H1 (cell line): ENCODE measurements at regions not wholly inside any gene's neighbourhood (a gene's known extent, or its start where the extent isn't known, plus 50 kb on each side); places are given as distances from the start of the nearest gene placed in this dataset.

Experiments used
- CTCF ChIA-PET: fragments of 300-600 bp; sonication (Branson Sonifier 250); formaldehyde crosslinking; loops from one replicate; lab custom pipeline; 2021; ENCODE audit not compliant: partially characterized antibody; lab: Charles Lee
- POLR2A ChIA-PET: fragments of 300-600 bp; sonication (Branson Sonifier 250); formaldehyde crosslinking; loops from one replicate; lab custom pipeline; 2021; ENCODE audit warnings: inconsistent platforms; ENCODE audit not compliant: partially characterized antibody; lab: Charles Lee
- DNase-seq, 2 experiments: peaks; one replicate each; pipeline versions ENCODE4 v3.0.0 to v3.0.0-alpha.2; 2010 to 2022; ENCODE audit warnings: low spot score in 2 of 2, low read depth in 1 of 2, mixed read lengths in 1 of 2
- FAIRE-seq: peaks from 2 replicates; lab custom pipeline; 2011; peaks lifted over from hg19 to GRCh38; lab: Jason Lieb, UNC
- H2AFZ ChIP-seq: 2 replicates; pipeline ENCODE4 v1.8.1; 2012; ENCODE audit warnings: low read length, inconsistent platforms
- H2AK5ac ChIP-seq: 2 replicates; pipeline ENCODE4 v1.6.1; 2013; ENCODE audit warnings: low read depth, low read length
- H2BK120ac ChIP-seq: replicated peaks from 2 replicates; pipeline ENCODE3; 2013; ENCODE audit warnings: low read depth, low read length, inconsistent platforms
- H2BK12ac ChIP-seq: 2 replicates; pipeline ENCODE4 v1.6.1; 2013; ENCODE audit warnings: low read depth, low read length
- H2BK15ac ChIP-seq: 2 replicates; pipeline ENCODE4 v1.6.1; 2013; ENCODE audit warnings: low read length
- H2BK20ac ChIP-seq: 2 replicates; pipeline ENCODE4 v1.6.1; 2013; ENCODE audit warnings: low read length
- H2BK5ac ChIP-seq: 2 replicates; pipeline ENCODE4 v1.6.1; 2013; ENCODE audit warnings: low read depth, low read length
- H3K14ac ChIP-seq: 2 replicates; pipeline ENCODE4 v1.6.1; 2013; ENCODE audit warnings: inconsistent platforms; ENCODE audit not compliant: insufficient read length
- H3K18ac ChIP-seq: 2 replicates; pipeline ENCODE4 v1.6.1; 2013; ENCODE audit warnings: low read length; ENCODE audit errors: extremely low read depth
- H3K23ac ChIP-seq: 2 replicates; pipeline ENCODE4 v1.6.1; 2013; ENCODE audit warnings: inconsistent platforms; ENCODE audit not compliant: insufficient read length
- H3K23me2 ChIP-seq: 2 replicates; pipeline ENCODE4 v1.6.1; 2013; ENCODE audit warnings: low read depth, low read length
- H3K27ac ChIP-seq: 2 replicates; pipeline ENCODE4 v1.6.1; 2011; ENCODE audit warnings: low read depth, low read length, inconsistent platforms
- H3K27me3 ChIP-seq, 4 experiments: replicated peaks in 1 of 4; 1 replicate in 1 of 4; 2 replicates in 3 of 4; pipeline versions ENCODE4 v1.6.1 to v1.8.1; 2011 to 2013; ENCODE audit warnings: low read length in 3 of 4, mild to moderate bottlenecking in 3 of 4, inconsistent platforms in 2 of 4, mixed read lengths in 2 of 4, moderate library complexity in 1 of 4; ENCODE audit not compliant: control insufficient read depth in 3 of 4, insufficient read depth in 3 of 4; ENCODE audit errors: extremely low read depth in 1 of 4
- H3K36me3 ChIP-seq, 4 experiments: 2 replicates each; pipeline versions ENCODE4 v1.6.1 to v1.8.1; 2011 to 2013; ENCODE audit warnings: mild to moderate bottlenecking in 4 of 4, low read length in 3 of 4, moderate library complexity in 2 of 4, control low read depth in 1 of 4, inconsistent platforms in 1 of 4; ENCODE audit not compliant: insufficient read depth in 4 of 4, control insufficient read depth in 2 of 4
- H3K4ac ChIP-seq: replicated peaks from 2 replicates; pipeline ENCODE3; 2013; ENCODE audit warnings: low read length, low read depth, mixed read lengths, inconsistent platforms; ENCODE audit not compliant: insufficient read length
- H3K4me1 ChIP-seq, 4 experiments: replicated peaks in 1 of 4; 1 replicate in 1 of 4; 2 replicates in 3 of 4; pipeline versions ENCODE4 v1.6.1 to v1.8.1; 2011 to 2013; ENCODE audit warnings: low read length in 3 of 4, inconsistent platforms in 2 of 4, mixed read lengths in 1 of 4; ENCODE audit not compliant: insufficient read depth in 4 of 4, control insufficient read depth in 3 of 4
- H3K4me2 ChIP-seq, 2 experiments: 2 replicates each; pipeline versions ENCODE4 v1.6.1 to v1.8.1; 2011 to 2013; ENCODE audit warnings: low read depth in 2 of 2, low read length in 2 of 2, control low read depth in 1 of 2, inconsistent platforms in 1 of 2, mild to moderate bottlenecking in 1 of 2; ENCODE audit not compliant: insufficient read depth in 1 of 2
- H3K4me3 ChIP-seq, 4 experiments: fragments of 200-600, 300-600 bp in 1 of 4; sonication (generic), shearing (Covaris generic), sonication (Bioruptor Twin) in 1 of 4; 2 replicates each; pipeline versions ENCODE4 v1.5.1 to v1.8.1; 2011 to 2016; ENCODE audit warnings: low read length in 4 of 4, low read depth in 3 of 4, control low read depth in 2 of 4, inconsistent platforms in 2 of 4, mild to moderate bottlenecking in 2 of 4, mixed read lengths in 1 of 4, moderate library complexity in 1 of 4; ENCODE audit not compliant: insufficient read depth in 2 of 4; ENCODE audit errors: extremely low read depth in 1 of 4
- H3K56ac ChIP-seq: replicated peaks from 2 replicates; pipeline ENCODE3; 2013; ENCODE audit warnings: low read depth, mild to moderate bottlenecking, mixed read lengths, low read length, inconsistent platforms; ENCODE audit not compliant: insufficient read length
- H3K79me1 ChIP-seq: 2 replicates; pipeline ENCODE4 v1.6.1; 2013; ENCODE audit warnings: low read depth, low read length, control low read depth
- H3K79me2 ChIP-seq, 2 experiments: 2 replicates each; pipeline versions ENCODE4 v1.6.1 to v1.8.1; 2012 to 2013; ENCODE audit warnings: low read length in 2 of 2, mild to moderate bottlenecking in 2 of 2, inconsistent platforms in 1 of 2; ENCODE audit not compliant: insufficient read depth in 2 of 2, control insufficient read depth in 1 of 2
- H3K9ac ChIP-seq, 4 experiments: replicated peaks in 1 of 4; 1 replicate in 1 of 4; 2 replicates in 3 of 4; pipeline versions ENCODE4 v1.6.1 to v1.8.1; 2011 to 2013; ENCODE audit warnings: low read depth in 3 of 4, low read length in 3 of 4, control low read depth in 2 of 4, mild to moderate bottlenecking in 2 of 4, moderate library complexity in 2 of 4, inconsistent platforms in 1 of 4; ENCODE audit errors: extremely low read depth in 1 of 4
- H3K9me3 ChIP-seq, 2 experiments: 2 replicates each; pipeline versions ENCODE4 v1.6.1 to v1.8.1; 2012 to 2013; ENCODE audit warnings: mild to moderate bottlenecking in 2 of 2, moderate library complexity in 2 of 2, control low read depth in 1 of 2, inconsistent platforms in 1 of 2, low read depth in 1 of 2, low read length in 1 of 2, mixed read lengths in 1 of 2; ENCODE audit not compliant: insufficient read depth in 2 of 2
- H4K20me1 ChIP-seq, 2 experiments: replicated peaks in 1 of 2; 2 replicates each; pipeline versions ENCODE3 to v1.8.1; 2011 to 2013; ENCODE audit warnings: inconsistent platforms in 2 of 2, low read length in 2 of 2, mild to moderate bottlenecking in 1 of 2; ENCODE audit not compliant: insufficient read depth in 2 of 2, control insufficient read depth in 1 of 2
- H4K5ac ChIP-seq: 2 replicates; pipeline ENCODE4 v1.6.1; 2013; ENCODE audit warnings: low read length, low read depth, mixed read lengths, inconsistent platforms; ENCODE audit not compliant: insufficient read length
- H4K8ac ChIP-seq: 2 replicates; pipeline ENCODE4 v1.8.0; 2013; ENCODE audit warnings: mild to moderate bottlenecking, moderate library complexity, low read length, inconsistent platforms; ENCODE audit not compliant: insufficient read depth; ENCODE audit errors: extremely low read depth
- H4K91ac ChIP-seq: replicated peaks from 2 replicates; pipeline ENCODE3; 2013; ENCODE audit warnings: low read length, mixed read lengths, inconsistent platforms; ENCODE audit not compliant: insufficient read length
- ASH2L ChIP-seq: fragments of 200-600, 300-600 bp; sonication (generic); IDR thresholded peaks from one replicate; pipeline ENCODE4 v1.7.1; 2017; ENCODE audit warnings: low read length
- EGR1 ChIP-seq: IDR thresholded peaks from 2 replicates; pipeline ENCODE4 v1.6.1; 2011; ENCODE audit warnings: low read depth, low read length, borderline replicate concordance
- GABPA ChIP-seq: IDR thresholded peaks from 2 replicates; pipeline ENCODE4 v1.6.1; 2011; ENCODE audit warnings: mild to moderate bottlenecking, low read length, moderate library complexity, borderline replicate concordance; ENCODE audit not compliant: insufficient read depth
- HDAC2 ChIP-seq, 2 experiments: fragments of 300-600 bp in 1 of 2; sonication (generic) in 1 of 2; IDR thresholded peaks; 2 replicates each; pipeline ENCODE4 v1.6.1; 2011 to 2012; ENCODE audit warnings: low read depth in 2 of 2, low read length in 2 of 2, mild to moderate bottlenecking in 2 of 2, moderate library complexity in 2 of 2, borderline replicate concordance in 1 of 2, inconsistent platforms in 1 of 2
- KDM4A ChIP-seq: IDR thresholded peaks from one replicate; pipeline ENCODE4 v1.7.1; 2012; ENCODE audit warnings: low read depth, mild to moderate bottlenecking, moderate library complexity, low read length, inconsistent platforms; ENCODE audit not compliant: severe bottlenecking
- RAD21 ChIP-seq, 2 experiments: IDR thresholded peaks in 1 of 2; conservative IDR thresholded peaks in 1 of 2; 2 replicates each; pipeline ENCODE4 v1.6.1; 2011; ENCODE audit warnings: low read depth in 2 of 2, low read length in 2 of 2, improper control_type of control experiment in 1 of 2, inconsistent platforms in 1 of 2, mild to moderate bottlenecking in 1 of 2, moderate library complexity in 1 of 2
- SAP30 ChIP-seq: fragments of 300-600 bp; sonication (generic); IDR thresholded peaks from 2 replicates; pipeline ENCODE4 v1.7.1; 2012; ENCODE audit warnings: low read length, moderate library complexity, mild to moderate bottlenecking, inconsistent platforms; ENCODE audit not compliant: insufficient read depth, insufficient replicate concordance
- SP4 ChIP-seq: IDR thresholded peaks from 2 replicates; pipeline ENCODE4 v1.6.1; 2012; ENCODE audit warnings: low read length, inconsistent platforms
- WGBS, 2 experiments: shearing (Covaris generic) in 1 of 2; methylation state at CpG; one replicate each; pipeline versions ENCODE4 v1.1.6 to v1.1.7; 2013 to 2015; ENCODE audit warnings: low lambda C conversion rate in 2 of 2, mixed read lengths in 2 of 2, inconsistent platforms in 1 of 2, low coverage in 1 of 2, missing lambda C conversion rate in 1 of 2; ENCODE audit not compliant: insufficient replicate concordance in 2 of 2, insufficient coverage in 1 of 2, insufficient read length in 1 of 2; ENCODE audit errors: extremely low coverage in 1 of 2, missing lambda C conversion rate in 1 of 2; 5-methylcytosine and 5-hydroxymethylcytosine counted together
- TF ChIP-seq, protein P1 (sequence below): IDR thresholded peaks from 2 replicates; pipeline ENCODE4 v1.6.1; 2011; ENCODE audit warnings: low read length, improper control_type of control experiment
- TF ChIP-seq, protein P2 (sequence below): IDR thresholded peaks from 2 replicates; pipeline ENCODE4 v1.6.1; 2012; ENCODE audit warnings: inconsistent platforms

DNA sequence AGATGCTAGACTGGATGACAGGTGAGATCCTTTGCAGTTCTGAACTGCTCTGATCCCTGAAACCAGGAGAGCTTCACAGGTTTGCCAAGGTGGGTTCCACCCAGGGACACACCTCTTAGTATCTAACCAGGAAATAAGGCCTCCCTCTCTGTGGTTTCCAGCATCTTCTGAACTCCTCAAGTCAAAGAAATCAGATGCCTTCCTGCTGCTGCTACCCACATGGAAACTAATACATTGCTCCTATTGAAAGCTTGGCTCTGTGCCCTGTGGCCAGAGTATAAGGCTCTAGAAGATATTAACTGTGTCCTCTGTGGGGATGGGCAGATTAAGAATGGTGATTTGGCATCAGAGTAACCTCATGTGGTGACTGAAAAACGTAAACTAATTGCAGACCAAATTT is 75.0 kb upstream of the MRPS6 start:
- Histone ChIP-seq H2BK5ac (no peak overlapping the region), H2BK15ac (no peak overlapping the region), H3K79me2 (no peaks in the 10 kb centered on the region), H3K4me3 (no peak overlapping the region), H4K20me1 (no peaks in the 10 kb centered on the region), H3K79me1 (no peaks in the 10 kb centered on the region; the same call in 1 of the 2 replicates), H3K23ac (no peak overlapping the region), H3K4me2 (no peak overlapping the region), H4K5ac (no peak overlapping the region), H3K18ac (no peak overlapping the region), H2BK120ac (no peak overlapping the region), H2BK20ac (no peak overlapping the region), H3K9me3 (no peaks in the 10 kb centered on the region), H4K91ac (no peak overlapping the region), H3K27me3 (no peaks in the 10 kb centered on the region), H3K23me2 (no peaks in the 10 kb centered on the region; the same call in 1 of the 2 replicates), H3K14ac (no peak overlapping the region), H3K56ac (no peak overlapping the region), H3K27ac (no peak overlapping the region), H2AK5ac (no peak overlapping the region), H3K4ac (no peak overlapping the region), H3K36me3 (no peaks in the 10 kb centered on the region), H3K9ac (no peak overlapping the region), H2AFZ (no peak overlapping the region), H4K8ac (no peak overlapping the region), H2BK12ac (no peak overlapping the region), H3K4me1 (no peaks in the 10 kb centered on the region)
- ChIA-PET POLR2A (no interaction called here), CTCF (no interaction called here)
- WGBS, 2 experiments = 86% methylated on average over 1 of the region's 1 CpG; no CpG with 5 or more reads in 1 of the 2 experiments
- DNase-seq = no peak
- TF ChIP-seq KDM4A = no peak
- TF ChIP-seq, protein P1, sequence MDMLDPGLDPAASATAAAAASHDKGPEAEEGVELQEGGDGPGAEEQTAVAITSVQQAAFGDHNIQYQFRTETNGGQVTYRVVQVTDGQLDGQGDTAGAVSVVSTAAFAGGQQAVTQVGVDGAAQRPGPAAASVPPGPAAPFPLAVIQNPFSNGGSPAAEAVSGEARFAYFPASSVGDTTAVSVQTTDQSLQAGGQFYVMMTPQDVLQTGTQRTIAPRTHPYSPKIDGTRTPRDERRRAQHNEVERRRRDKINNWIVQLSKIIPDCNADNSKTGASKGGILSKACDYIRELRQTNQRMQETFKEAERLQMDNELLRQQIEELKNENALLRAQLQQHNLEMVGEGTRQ = no peak
- no peak for TF ChIP-seq SAP30
- TF ChIP-seq, protein P2, sequence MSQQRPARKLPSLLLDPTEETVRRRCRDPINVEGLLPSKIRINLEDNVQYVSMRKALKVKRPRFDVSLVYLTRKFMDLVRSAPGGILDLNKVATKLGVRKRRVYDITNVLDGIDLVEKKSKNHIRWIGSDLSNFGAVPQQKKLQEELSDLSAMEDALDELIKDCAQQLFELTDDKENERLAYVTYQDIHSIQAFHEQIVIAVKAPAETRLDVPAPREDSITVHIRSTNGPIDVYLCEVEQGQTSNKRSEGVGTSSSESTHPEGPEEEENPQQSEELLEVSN = no peak
- TF ChIP-seq RAD21 (IDR thresholded peaks at IDR 0.05 in 1 of 2, conservative IDR thresholded peaks at IDR 0.05 in 1 of 2; ENCODE audit: low read depth in 2 of 2, low read length in 2 of 2) = no peak
- no peak for TF ChIP-seq HDAC2 (IDR thresholded peaks at IDR 0.05; ENCODE audit: borderline replicate concordance in 1 of 2, low read depth in 2 of 2, low read length in 2 of 2)
- TF ChIP-seq EGR1 = no peak
- TF ChIP-seq ASH2L = no peak
- no peak for TF ChIP-seq SP4
- TF ChIP-seq GABPA = no peak
- FAIRE-seq = no peak
